ENCODE measurements at regions not wholly inside any gene's neighbourhood (a gene's known extent, or its start where the extent isn't known, plus 50 kb on each side); places are given as distances from the start of the nearest gene placed in this dataset.

GRCh38 chr17:14749269-14749668 lies 448.4 kb downstream of the HS3ST3B1 start:
- no peak overlapping the region for H3K4me3 Mint-ChIP-seq
- H3K4me1 Mint-ChIP-seq = no peaks in the 10 kb centered on the region
- TF ChIP-seq ATF6 (CRISPR knock-in tag; IDR thresholded peaks at IDR 0.05) = no peak
- TF ChIP-seq, protein P1, sequence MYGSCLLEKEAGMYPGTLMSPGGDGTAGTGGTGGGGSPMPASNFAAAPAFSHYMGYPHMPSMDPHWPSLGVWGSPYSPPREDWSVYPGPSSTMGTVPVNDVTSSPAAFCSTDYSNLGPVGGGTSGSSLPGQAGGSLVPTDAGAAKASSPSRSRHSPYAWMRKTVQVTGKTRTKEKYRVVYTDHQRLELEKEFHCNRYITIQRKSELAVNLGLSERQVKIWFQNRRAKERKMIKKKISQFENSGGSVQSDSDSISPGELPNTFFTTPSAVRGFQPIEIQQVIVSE (CRISPR knock-in tag; IDR thresholded peaks at IDR 0.05; ENCODE audit: borderline replicate concordance) = no peak
- peaks cover 10% of the 10 kb centered on the region for H3K9me3 Mint-ChIP-seq
- H3K27me3 Mint-ChIP-seq (ENCODE audit: low read depth) = no peaks in the 10 kb centered on the region
- no peak for ATAC-seq
- H3K36me3 Mint-ChIP-seq = peaks cover 5% of the 10 kb centered on the region
- CTCF ChIA-PET = interaction anchor here (1.2 kb wide), 1 partner anchor 64 kb away, joined by 3 read pairs; no protein-coding TSS in a partner anchor
- no peak for DNase-seq (ENCODE audit: low spot score)
- no peak overlapping the region for H3K27ac Mint-ChIP-seq
- POLR2A ChIA-PET = no interaction called here

- Mint-ChIP-seq H3K4me3 (no peak overlapping the region), H3K9me3 (peaks cover 10% of the 10 kb centered on the region), H3K36me3 (peaks cover 5% of the 10 kb centered on the region), H3K4me1 (no peaks in the 10 kb centered on the region), H3K27me3 (ENCODE audit: low read depth) (no peaks in the 10 kb centered on the region), H3K27ac (no peak overlapping the region)
- TF ChIP-seq ATF3 (CRISPR knock-in tag; conservative IDR thresholded peaks at IDR 0.05) (no peak), ETV6 (CRISPR knock-in tag; IDR thresholded peaks at IDR 0.05) (no peak), ZNF138 (CRISPR knock-in tag; conservative IDR thresholded peaks at IDR 0.05) (no peak), FOXK1 (CRISPR knock-in tag; IDR thresholded peaks at IDR 0.05) (no peak)
- CTCF ChIA-PET = no interaction called here
- ATAC-seq (no peak), DNase-seq (ENCODE audit: low spot score) (no peak)
- POLR2A ChIA-PET = no interaction called here
Observed at GRCh38 chr17:14748036-14748710, 447.3 kb downstream of the HS3ST3B1 start.

DNA sequence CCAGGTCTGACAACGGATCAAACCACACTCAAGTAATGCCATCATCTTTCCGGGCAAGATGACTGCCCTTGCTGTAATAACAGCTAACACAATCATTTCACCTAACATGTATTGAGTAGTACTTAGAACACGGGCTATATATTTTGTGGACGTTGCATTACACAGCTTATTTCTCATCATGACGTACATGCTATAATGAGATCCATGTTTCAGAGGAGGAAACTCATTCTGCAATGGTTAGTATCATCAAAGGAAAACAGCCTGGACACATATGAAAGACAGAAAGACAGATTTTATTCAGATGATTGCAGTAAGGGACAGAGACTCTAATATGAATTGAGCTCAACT lies 446.7 kb downstream of the HS3ST3B1 start:
- no peaks in the 10 kb centered on the region for H3K4me1 Mint-ChIP-seq
- ATAC-seq (no peak), DNase-seq (ENCODE audit: low spot score) (no peak)
- ChIA-PET CTCF (interaction anchor here (1.0 kb wide), 1 partner anchor 38 kb away, joined by 3 read pairs; no protein-coding TSS in a partner anchor), POLR2A (no interaction called here)
- peaks cover 5% of the 10 kb centered on the region for H3K36me3 Mint-ChIP-seq
- H3K27ac Mint-ChIP-seq = no peak overlapping the region
- no peaks in the 10 kb centered on the region for H3K27me3 Mint-ChIP-seq (ENCODE audit: low read depth)
- TF ChIP-seq GTF2I (CRISPR knock-in tag; conservative IDR thresholded peaks at IDR 0.05) (no peak), TCF7 (CRISPR knock-in tag; IDR thresholded peaks at IDR 0.05; ENCODE audit: low read depth) (no peak), ZNF512 (CRISPR knock-in tag; IDR thresholded peaks at IDR 0.05; ENCODE audit: borderline replicate concordance) (no peak), ZNF232 (CRISPR knock-in tag; IDR thresholded peaks at IDR 0.05) (no peak), SP1 (CRISPR knock-in tag; conservative IDR thresholded peaks at IDR 0.05) (no peak), ESRRA (CRISPR knock-in tag; IDR thresholded peaks at IDR 0.05; ENCODE audit: borderline replicate concordance) (no peak), TEAD4 (CRISPR knock-in tag; IDR thresholded peaks at IDR 0.05) (no peak), ZNF281 (CRISPR knock-in tag; IDR thresholded peaks at IDR 0.05) (no peak), FOXJ3 (CRISPR knock-in tag; IDR thresholded peaks at IDR 0.05; ENCODE audit: borderline replicate concordance) (no peak), ZBTB21 (CRISPR knock-in tag; IDR thresholded peaks at IDR 0.05; ENCODE audit: borderline replicate concordance) (no peak)
- TF ChIP-seq, protein P1 (CRISPR knock-in tag; IDR thresholded peaks at IDR 0.05; ENCODE audit: borderline replicate concordance) = no peak
- H3K9me3 Mint-ChIP-seq = peaks cover 10% of the 10 kb centered on the region
- H3K4me3 Mint-ChIP-seq = no peak overlapping the region

Data from WTC11 (cell line).